Right renal pelvis (tissue), 4 donors: ENCODE measurements at regions not wholly inside any gene's neighbourhood (a gene's known extent, or its start where the extent isn't known, plus 50 kb on each side); places are given as distances from the start of the nearest gene placed in this dataset.

ENCODE experiments used
- DNase-seq, 4 donors: peaks; one replicate each; pipeline ENCODE4 v3.0.0-alpha.2; 2013; ENCODE audit warnings: low read depth in 4 of 4, low spot score in 3 of 4, missing footprints in 1 of 4

- DNase-seq = no peak
Observed at GRCh38 chr17:77741109-77741508, 217.4 kb upstream of the TNRC6C start.

- DNase-seq = no peak
Observed at GRCh38 chr17:77742579-77742978, 215.9 kb upstream of the TNRC6C start.

GRCh38 chr17:77744066-77744988 is 214.2 kb upstream of the TNRC6C start:
- DNase-seq = no peak

- no peak for DNase-seq
Observed at GRCh38 chr17:77745702-77746101, 212.8 kb upstream of the TNRC6C start.

GRCh38 chr17:77746393-77746792 is 212.1 kb upstream of the TNRC6C start:
- no peak for DNase-seq

GRCh38 chr17:77746896-77747554 is 211.5 kb upstream of the TNRC6C start:
- no peak for DNase-seq

- DNase-seq = no peak
Observed at GRCh38 chr17:77748436-77748835, 210.1 kb upstream of the TNRC6C start.

- DNase-seq = no peak
Observed at GRCh38 chr17:77749321-77749751, 209.2 kb upstream of the TNRC6C start.

- DNase-seq = no peak
Observed at GRCh38 chr17:77749989-77750388, 208.5 kb upstream of the TNRC6C start.

GRCh38 chr17:77750427-77751043 is 208.0 kb upstream of the TNRC6C start:
- no peak for DNase-seq

- DNase-seq = no peak
Observed at GRCh38 chr17:77753246-77753645, 205.3 kb upstream of the TNRC6C start.

GRCh38 chr17:77753691-77754245 is 204.7 kb upstream of the TNRC6C start:
- DNase-seq = no peak

- DNase-seq = no peak
Observed at GRCh38 chr17:77754956-77755355, 203.5 kb upstream of the TNRC6C start.

GRCh38 chr17:77755410-77755963 is 203.0 kb upstream of the TNRC6C start:
- no peak for DNase-seq

GRCh38 chr17:77756028-77756427 is 202.5 kb upstream of the TNRC6C start:
- DNase-seq = no peak

- DNase-seq = no peak
Observed at GRCh38 chr17:77756846-77757560, 201.5 kb upstream of the TNRC6C start.

- no peak for DNase-seq
Observed at GRCh38 chr17:77757561-77757898, 201.0 kb upstream of the TNRC6C start.

GRCh38 chr17:77763023-77763422 is 195.5 kb upstream of the TNRC6C start:
- DNase-seq = no peak

GRCh38 chr17:77763575-77763974 is 194.9 kb upstream of the TNRC6C start:
- no peak for DNase-seq

GRCh38 chr17:77765292-77765691 is 193.2 kb upstream of the TNRC6C start:
- DNase-seq = no peak
